Psoas muscle (tissue), 7 donors: ENCODE measurements at regions not wholly inside any gene's neighbourhood (a gene's known extent, or its start where the extent isn't known, plus 50 kb on each side); places are given as distances from the start of the nearest gene placed in this dataset.
"Not testable (repeated sequence)": the region's sequence is repeated elsewhere in the genome, so short reads cannot be mapped to it uniquely, and the experiment has no call there.

ENCODE experiments used
- ATAC-seq, 4 donors: fragments of 200-7000 bp; cut with Tn5 transposase; one replicate each; pipeline ENCODE4 v1.9.1; 2020; ENCODE audit warnings: moderate library complexity in 3 of 4, mild to moderate bottlenecking in 2 of 4
- DNase-seq, 2 donors: peaks; one replicate each; pipeline ENCODE4 v3.0.0-alpha.2; 2020
- H3K27ac ChIP-seq: fragments of 200-600 bp; one replicate; pipeline ENCODE4 v1.8.0; 2022
- H3K27me3 ChIP-seq, 3 donors: fragments of 200-600 bp in 1 of 3; one replicate each; pipeline versions ENCODE4 v1.6.1 to v1.8.0; 2013 to 2022; ENCODE audit warnings: low read length in 2 of 3, mild to moderate bottlenecking in 2 of 3, moderate library complexity in 1 of 3; ENCODE audit not compliant: insufficient read depth in 3 of 3
- H3K36me3 ChIP-seq, 2 donors: fragments of 200-600 bp in 1 of 2; one replicate each; pipeline versions ENCODE4 v1.6.1 to v1.8.0; 2013 to 2022; ENCODE audit warnings: low read depth in 1 of 2, mild to moderate bottlenecking in 1 of 2, moderate library complexity in 1 of 2; ENCODE audit not compliant: insufficient read depth in 1 of 2
- H3K4me1 ChIP-seq: fragments of 200-600 bp; one replicate; pipeline ENCODE4 v1.8.0; 2022
- H3K4me3 ChIP-seq: fragments of 200-600 bp; one replicate; pipeline ENCODE4 v1.8.0; 2022; ENCODE audit warnings: mild to moderate bottlenecking
- H3K9me3 ChIP-seq: fragments of 200-600 bp; one replicate; pipeline ENCODE4 v1.8.0; 2022
- CTCF ChIP-seq: fragments of 200-600 bp; IDR thresholded peaks from one replicate; pipeline ENCODE4 v1.8.0; 2022; ENCODE audit warnings: antibody characterized with exemption
- WGBS, 3 donors: extraction: QIAGEN DNeasy Blood & Tissue Kit; methylation state at CpG; one replicate each; pipeline versions ENCODE4 v1.1.6 to v1.1.7; 2013; 5-methylcytosine and 5-hydroxymethylcytosine counted together
- intact Hi-C, 2 donors: fragments of 100-400 bp; cut with DNase I; formaldehyde crosslinking; loops; one replicate each; pipeline versions ENCODE4 v1.11.0 to v1.14.2; 2022
- donor health status: healthy with polysubstance abuse.
- donor health status: DM: no; HTN: no; CAD: no; lungs with moderate emphysema.
- donor health status: Bipolar disorder and iron deficiency.
- donor health status: healthy.
- donor health status: DM: yes; HTN: yes; CAD: no.
- donor health status: DM: no; HTN: no; CAD: no.
- donor health status: DM: yes; HTN: yes; CAD: no.

- H3K4me1 ChIP-seq = no peaks in the 10 kb centered on the region
- DNase-seq (no peak), ATAC-seq (no peak)
- no peak overlapping the region for H3K27ac ChIP-seq
- no peaks in the 10 kb centered on the region for H3K27me3 ChIP-seq
- TF ChIP-seq CTCF = no peak
- 90 to 95% (median 92%) methylated on average over 2 of the region's 2 CpGs for WGBS, 3 donors
- no peaks in the 10 kb centered on the region for H3K36me3 ChIP-seq
- intact Hi-C loops = no loop called here
- H3K4me3 ChIP-seq = no peak overlapping the region
- H3K9me3 ChIP-seq = no peaks in the 10 kb centered on the region
Observed at GRCh38 chr3:165658027-165658426, 179.2 kb downstream of the BCHE start.

GRCh38 chr3:165653130-165653778 lies 184.0 kb downstream of the BCHE start:
- Histone ChIP-seq H3K27ac (no peak overlapping the region), H3K36me3 (no peaks in the 10 kb centered on the region), H3K9me3 (no peaks in the 10 kb centered on the region), H3K4me3 (no peak overlapping the region), H3K27me3 (no peaks in the 10 kb centered on the region), H3K4me1 (no peaks in the 10 kb centered on the region)
- TF ChIP-seq CTCF = no peak
- WGBS, 3 donors = 43 to 55% (median 50%) methylated on average over 1 of the region's 1 CpG
- no peak for ATAC-seq
- DNase-seq = no peak
- intact Hi-C loops = no loop called here

GRCh38 chr3:165649282-165649681 lies 187.9 kb downstream of the BCHE start:
- WGBS, 3 donors = 94 to 96% (median 96%) methylated on average over 21 to 30 of the region's 30 CpGs
- DNase-seq, H3K27me3 ChIP-seq, H3K4me3 ChIP-seq, H3K27ac ChIP-seq, H3K9me3 ChIP-seq, H3K4me1 ChIP-seq, H3K36me3 ChIP-seq, ATAC-seq, intact Hi-C loops: not testable (repeated sequence)

- no peak for TF ChIP-seq CTCF
- Histone ChIP-seq H3K4me1 (peaks cover 7% of the 10 kb centered on the region), H3K9me3 (peaks cover 8% of the 10 kb centered on the region), H3K4me3 (no peak overlapping the region), H3K36me3 (no peaks in the 10 kb centered on the region), H3K27ac (no peak overlapping the region), H3K27me3 (no peaks in the 10 kb centered on the region)
- ATAC-seq (no peak), DNase-seq (no peak)
- WGBS, 3 donors = 94 to 97% (median 95%) methylated on average over 2 of the region's 2 CpGs
- intact Hi-C loops = no loop called here
Observed at GRCh38 chr3:165645191-165645590, 192.0 kb downstream of the BCHE start.

- no peak overlapping the region for H3K4me3 ChIP-seq
Observed at GRCh38 chr3:165644331-165644730, 192.9 kb downstream of the BCHE start.

More at GRCh38 chr3:165644331-165644730, 192.9 kb downstream of the BCHE start:
- intact Hi-C loops = no loop called here
- TF ChIP-seq CTCF = no peak
- 59 to 68% (median 60%) methylated on average over 1 of the region's 1 CpG for WGBS, 3 donors
- H3K9me3 ChIP-seq = peaks cover 8% of the 10 kb centered on the region
- H3K36me3 ChIP-seq = no peaks in the 10 kb centered on the region
- DNase-seq (no peak), ATAC-seq (no peak)
- H3K27ac ChIP-seq = no peak overlapping the region
- no peaks in the 10 kb centered on the region for H3K27me3 ChIP-seq
- peaks cover 7% of the 10 kb centered on the region for H3K4me1 ChIP-seq
